GM19397 (cell line): ENCODE measurements at regions not wholly inside any gene's neighbourhood (a gene's known extent, or its start where the extent isn't known, plus 50 kb on each side); places are given as distances from the start of the nearest gene placed in this dataset.

ENCODE experiments used
- ATAC-seq: cut with Tn5 transposase; IDR thresholded peaks from one replicate; pipeline ENCODE4 v1.9.1; 2021; ENCODE audit warnings: mild to moderate bottlenecking, moderate library complexity; ENCODE audit not compliant: unreplicated experiment

DNA sequence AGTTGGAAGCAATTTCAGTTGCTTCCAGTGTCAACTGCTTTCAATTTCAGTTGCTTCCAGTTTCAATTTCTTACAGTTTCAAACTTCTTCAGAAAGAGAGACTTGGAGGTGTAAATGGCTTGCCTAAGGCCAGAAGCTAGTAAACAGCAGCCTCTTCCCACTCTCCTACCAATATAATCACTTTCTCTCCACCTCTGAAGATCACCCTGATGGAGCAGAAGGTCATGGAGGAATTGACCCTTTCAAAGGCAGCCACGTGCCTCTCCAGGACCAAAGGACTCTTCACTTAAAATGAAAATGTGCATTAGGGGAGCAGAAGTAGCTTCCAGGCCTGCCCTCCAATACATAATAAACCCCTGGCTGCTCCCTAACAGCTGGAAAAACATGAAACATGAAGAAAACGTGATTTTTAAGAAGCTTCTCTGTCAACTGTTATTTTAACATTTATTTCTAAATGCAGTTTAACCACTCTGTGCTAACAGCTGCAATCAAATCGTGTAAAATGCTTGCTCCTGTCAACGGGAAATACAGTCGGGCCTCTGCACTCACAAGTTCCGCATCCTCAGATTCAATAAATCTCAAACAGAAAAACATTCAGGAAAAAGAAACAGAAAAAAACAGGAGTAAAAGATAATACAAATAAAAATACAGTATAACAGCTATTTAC, 1020.6 kb downstream of the XPNPEP1 start:
- peak; percentile 52 for ATAC-seq

- peak; percentile 7 for ATAC-seq
Observed at GRCh38 chr10:108901781-108902618, 1021.3 kb downstream of the XPNPEP1 start.

GRCh38 chr10:108899670-108900069, 1023.6 kb downstream of the XPNPEP1 start:
- ATAC-seq = no peak

GRCh38 chr10:108894402-108895301, 1028.7 kb downstream of the XPNPEP1 start:
- ATAC-seq = peak; percentile 85

DNA sequence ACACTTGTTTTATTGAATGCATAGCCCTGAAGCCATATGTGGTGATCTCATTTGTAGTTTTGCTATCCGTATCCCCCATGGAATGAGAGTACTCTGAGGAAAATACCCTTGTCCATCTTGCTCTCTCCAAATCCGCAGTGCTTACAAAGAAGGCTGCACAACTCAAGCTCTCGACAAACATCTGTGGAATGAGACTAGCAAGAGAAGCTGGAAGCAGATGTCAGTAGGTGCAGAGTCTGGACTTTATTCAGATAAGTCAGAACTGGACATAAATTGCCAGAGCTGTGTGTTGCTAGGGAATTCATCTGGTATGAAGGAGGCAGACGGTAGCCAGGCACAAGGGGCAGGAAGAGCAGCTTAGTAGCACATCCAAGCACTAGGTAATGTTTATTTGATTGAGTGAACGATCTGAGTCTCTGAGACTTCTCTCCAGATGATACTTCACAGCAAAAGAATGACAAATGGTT, 1046.2 kb downstream of the XPNPEP1 start:
- no peak for ATAC-seq

GRCh38 chr10:108872854-108873253, 1050.5 kb downstream of the XPNPEP1 start:
- ATAC-seq = no peak

GRCh38 chr10:108868881-108869280, 1054.4 kb downstream of the XPNPEP1 start:
- no peak for ATAC-seq

DNA sequence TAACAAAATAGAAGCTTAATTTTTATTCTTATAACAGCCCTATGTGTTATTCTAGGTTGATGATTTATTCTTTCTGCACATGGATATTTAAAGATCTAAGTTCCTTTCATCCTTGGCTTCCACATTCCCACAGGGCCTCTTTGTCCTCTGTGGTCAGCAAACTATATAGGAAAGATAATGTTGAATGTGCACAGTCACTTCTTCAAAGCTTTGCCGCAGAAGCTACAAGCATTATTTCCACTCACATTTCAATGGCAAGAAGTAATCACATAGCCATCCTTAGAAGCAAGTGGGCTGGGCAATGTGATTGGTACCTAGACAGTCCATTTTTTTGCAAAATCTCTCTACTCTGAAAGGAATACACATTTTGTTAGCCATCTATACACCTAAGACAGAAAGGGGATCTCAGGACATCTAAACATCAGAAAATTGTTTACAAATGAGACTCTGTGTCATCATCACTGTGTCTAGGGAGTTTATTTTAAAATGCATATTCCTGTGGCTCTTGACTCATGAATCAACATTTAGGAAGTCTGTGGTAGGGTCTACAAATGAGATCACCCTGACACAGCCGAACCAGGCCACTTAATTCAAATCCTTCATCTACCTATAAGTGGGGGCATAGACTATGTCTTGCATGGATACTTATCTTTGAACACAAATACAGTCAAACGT, 1060.5 kb downstream of the XPNPEP1 start:
- no peak for ATAC-seq

DNA sequence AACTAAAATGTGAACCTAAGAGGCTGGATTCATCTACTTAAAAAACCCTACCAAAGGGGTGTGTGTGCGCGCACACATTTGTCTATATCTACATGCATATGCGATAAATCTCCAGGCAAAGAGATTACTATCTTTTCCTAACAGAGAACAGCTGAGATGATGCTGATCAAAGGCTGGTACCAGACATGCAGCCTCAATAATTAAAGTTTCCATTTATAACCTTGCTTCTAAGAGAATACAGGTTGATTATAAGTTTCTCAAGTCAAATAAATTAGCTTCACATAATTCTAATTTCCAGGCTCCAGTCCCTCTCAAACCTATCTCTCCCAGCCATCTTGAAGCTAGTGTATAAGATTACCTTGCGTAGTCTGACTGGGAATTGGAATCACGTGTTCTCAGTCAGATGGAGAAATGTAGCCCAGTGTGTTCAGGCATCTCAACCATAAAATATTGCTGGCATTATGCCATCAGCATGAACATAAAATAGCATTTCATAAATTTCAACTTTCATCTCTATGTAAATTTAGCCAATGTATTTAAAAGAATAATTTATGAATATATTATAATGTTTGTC, 1062.0 kb downstream of the XPNPEP1 start:
- ATAC-seq = no peak

DNA sequence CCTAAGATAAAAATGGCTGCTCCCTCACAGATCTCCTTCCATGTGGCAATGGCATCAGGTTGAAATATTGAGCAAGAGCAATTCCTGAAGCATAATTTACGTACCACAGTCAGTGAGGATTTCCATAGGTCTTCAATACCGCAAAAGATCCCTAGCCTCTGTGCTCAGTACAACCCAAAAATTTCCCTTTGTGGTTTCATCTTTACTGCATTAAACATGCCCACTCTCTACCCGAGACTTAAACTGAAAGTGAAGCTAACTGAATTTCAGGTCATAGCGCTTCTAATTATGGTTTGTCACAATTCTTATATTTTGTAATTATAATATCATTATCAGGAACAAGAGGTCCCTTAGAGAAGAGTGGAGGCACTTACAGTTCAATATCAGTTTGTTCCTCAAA, 1071.1 kb downstream of the XPNPEP1 start:
- ATAC-seq = peak; percentile 74

DNA sequence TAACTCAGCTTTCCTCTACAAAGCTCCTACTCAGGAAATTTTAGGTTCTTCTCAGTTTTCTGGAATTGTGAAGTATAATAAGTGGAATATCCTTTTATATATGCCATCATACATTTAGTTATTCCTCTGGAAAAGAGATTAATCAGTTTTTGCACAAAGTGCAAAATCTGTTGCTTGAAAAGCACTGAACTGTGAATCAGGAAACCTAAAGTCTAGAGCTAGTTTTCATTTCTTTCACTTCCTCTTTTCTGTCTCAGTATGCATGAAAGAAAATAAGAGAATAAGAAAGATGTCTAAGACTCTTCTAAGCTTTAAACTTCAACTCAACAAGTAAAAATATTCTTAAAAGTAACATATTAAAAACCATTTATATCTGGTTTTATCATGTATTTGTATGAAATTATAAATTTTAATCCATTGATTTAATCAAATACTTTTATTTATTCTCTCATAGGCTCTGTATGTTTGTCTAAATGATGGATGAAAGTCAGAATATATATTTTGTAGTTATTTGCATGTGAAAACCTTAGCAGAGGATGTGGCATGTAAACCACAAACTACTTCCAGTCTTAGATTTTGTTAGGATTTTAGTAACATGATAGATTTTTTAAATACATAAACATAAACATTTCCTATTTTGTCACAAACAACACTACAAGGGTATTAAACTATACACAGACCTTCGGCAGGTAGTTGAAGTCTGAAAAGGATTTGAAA, 1073.0 kb downstream of the XPNPEP1 start:
- ATAC-seq = peak; percentile 71

- ATAC-seq = peak; percentile 21
Observed at GRCh38 chr10:108849688-108850087, 1073.6 kb downstream of the XPNPEP1 start.

- no peak for ATAC-seq
Observed at GRCh38 chr10:108849186-108849585, 1074.1 kb downstream of the XPNPEP1 start.

GRCh38 chr10:108848046-108848445, 1075.3 kb downstream of the XPNPEP1 start:
- ATAC-seq = no peak

DNA sequence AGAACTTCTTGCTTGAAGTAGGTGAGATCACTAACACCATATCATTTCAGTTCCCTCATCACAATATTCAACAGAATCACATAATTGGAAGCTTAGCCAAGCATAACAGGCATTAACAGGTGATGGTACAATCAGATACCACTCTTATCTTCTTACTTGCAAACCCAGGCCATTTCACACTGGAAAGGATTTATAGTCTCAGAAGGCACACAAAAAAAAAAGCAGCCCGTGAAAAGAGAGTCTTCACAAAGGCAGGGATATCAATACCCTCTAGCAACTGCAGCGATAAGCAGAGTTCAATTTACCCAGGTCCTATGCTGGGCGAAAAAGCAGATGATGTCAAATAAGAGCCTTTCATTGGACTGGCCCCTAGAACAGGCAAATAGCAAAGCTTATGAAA, 1082.4 kb downstream of the XPNPEP1 start:
- no peak for ATAC-seq

- ATAC-seq = no peak
Observed at GRCh38 chr10:108836362-108836761, 1086.9 kb downstream of the XPNPEP1 start.

DNA sequence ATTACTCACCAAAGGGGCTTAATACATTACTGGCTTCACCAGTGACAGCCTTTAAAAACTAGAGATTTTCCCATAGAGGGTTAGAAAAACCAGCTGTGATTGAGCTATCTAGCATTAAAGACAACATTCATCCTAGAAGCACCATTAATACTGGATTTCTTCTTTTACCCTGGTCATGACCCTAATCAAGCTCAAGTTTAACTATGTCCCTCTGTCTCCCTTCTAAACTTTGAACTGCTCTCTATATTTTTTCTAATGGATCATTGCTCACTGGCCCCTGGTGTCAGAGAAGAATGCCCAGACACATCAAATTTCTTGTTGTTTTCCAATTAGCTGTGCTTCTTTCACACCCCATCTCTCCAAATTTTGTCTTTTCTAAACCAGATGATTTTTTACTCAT, 1101.3 kb downstream of the XPNPEP1 start:
- no peak for ATAC-seq

DNA sequence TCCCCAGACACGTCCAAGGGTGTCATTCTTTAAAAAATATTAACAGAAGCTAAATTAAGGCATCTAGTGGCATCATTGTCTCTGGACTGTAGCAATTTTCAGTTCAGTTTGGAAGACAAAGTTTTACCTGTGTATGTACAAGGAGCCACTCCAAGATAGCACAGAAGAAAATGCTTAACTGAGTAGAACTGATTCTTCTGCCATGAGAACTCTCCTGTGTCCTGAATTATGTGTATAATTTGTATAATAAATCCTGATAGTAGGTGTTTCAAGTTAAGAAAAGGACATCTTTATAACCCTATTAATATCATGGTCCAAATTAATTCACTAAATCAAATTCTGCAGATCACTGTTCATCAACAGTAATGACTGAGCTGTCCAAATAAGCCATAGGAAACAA, 1104.0 kb downstream of the XPNPEP1 start:
- no peak for ATAC-seq

DNA sequence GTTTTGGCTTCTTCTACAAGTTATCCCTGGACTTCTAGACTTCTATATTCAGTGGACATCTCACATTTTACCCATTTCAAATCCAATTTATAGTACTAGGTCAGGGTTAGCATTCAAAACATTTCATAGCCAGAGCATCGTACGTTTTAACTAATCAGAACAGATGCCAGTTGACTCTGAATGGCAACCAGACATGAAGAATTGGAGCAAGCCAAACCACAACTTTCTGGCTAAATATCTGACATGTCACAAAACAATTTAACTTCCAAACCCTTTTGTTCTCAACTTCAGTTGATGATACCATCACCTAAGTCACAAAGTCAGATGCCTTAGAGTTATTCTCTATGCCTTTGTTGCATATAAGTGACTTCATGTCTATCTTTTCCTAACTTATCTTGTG, 1105.7 kb downstream of the XPNPEP1 start:
- no peak for ATAC-seq

DNA sequence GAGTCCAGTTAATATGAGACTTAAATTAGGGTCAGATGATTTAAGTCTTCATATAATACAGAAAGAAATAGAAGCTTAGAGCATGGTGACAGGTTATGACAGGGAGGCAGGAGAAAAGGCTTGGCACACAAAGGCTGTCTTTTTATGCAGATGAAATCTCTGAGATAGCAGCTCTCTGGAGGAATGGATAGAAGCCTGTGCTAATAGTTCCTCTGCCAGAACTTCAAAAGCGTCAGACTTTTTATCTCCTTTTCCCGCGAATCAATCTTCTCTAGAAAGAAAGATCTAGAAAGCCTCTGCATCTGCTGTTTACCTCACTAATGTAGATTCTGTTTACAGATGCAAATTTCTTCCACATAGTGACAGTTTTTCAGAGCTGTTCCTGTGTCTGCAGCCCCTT, 1106.2 kb downstream of the XPNPEP1 start:
- no peak for ATAC-seq
